Nephron progenitor cell (in vitro differentiated cells): ENCODE measurements at regions not wholly inside any gene's neighbourhood (a gene's known extent, or its start where the extent isn't known, plus 50 kb on each side); places are given as distances from the start of the nearest gene placed in this dataset.
A peak's percentile ranks its signal among the peaks of the same experiment; 100 is the strongest.
"Not testable (repeated sequence)": the region's sequence is repeated elsewhere in the genome, so short reads cannot be mapped to it uniquely, and the experiment has no call there.

Experiments used
- DNase-seq: peaks from one replicate; pipeline ENCODE4 v3.0.0; 2021
- H3K27ac Mint-ChIP-seq: 2 replicates; pipeline ENCODE4 v1.8.0; 2021; ENCODE audit warnings: mild to moderate bottlenecking, moderate library complexity, mixed read lengths
- H3K27me3 Mint-ChIP-seq: 2 replicates; pipeline ENCODE4 v1.8.0; 2021; ENCODE audit warnings: mild to moderate bottlenecking, low read depth, mixed read lengths; ENCODE audit not compliant: poor library complexity
- H3K36me3 Mint-ChIP-seq: 2 replicates; pipeline ENCODE4 v1.8.0; 2021; ENCODE audit warnings: low read depth, mixed read lengths
- H3K4me1 Mint-ChIP-seq: 2 replicates; pipeline ENCODE4 v1.8.0; 2021; ENCODE audit warnings: mixed read lengths
- H3K4me3 Mint-ChIP-seq: 2 replicates; pipeline ENCODE4 v1.8.0; 2021; ENCODE audit warnings: mild to moderate bottlenecking, moderate library complexity, mixed read lengths
- H3K9me3 Mint-ChIP-seq: 2 replicates; pipeline ENCODE4 v1.8.0; 2021; ENCODE audit warnings: mild to moderate bottlenecking, moderate library complexity, mixed read lengths
- TF ChIP-seq, protein P1 (sequence below): fragments of 200-600 bp; sonication (generic); IDR thresholded peaks from 2 replicates; pipeline ENCODE4 v1.5.0; 2021; ENCODE audit warnings: antibody characterized with exemption

GRCh38 chr5:143921525-143922311, 109.8 kb downstream of the HMHB1 start:
- no peak for DNase-seq
- peaks cover 5% of the 10 kb centered on the region for H3K4me1 Mint-ChIP-seq
- no peaks in the 10 kb centered on the region for H3K36me3 Mint-ChIP-seq
- no peak overlapping the region for H3K4me3 Mint-ChIP-seq
- H3K9me3 Mint-ChIP-seq = no peaks in the 10 kb centered on the region
- TF ChIP-seq, protein P1, sequence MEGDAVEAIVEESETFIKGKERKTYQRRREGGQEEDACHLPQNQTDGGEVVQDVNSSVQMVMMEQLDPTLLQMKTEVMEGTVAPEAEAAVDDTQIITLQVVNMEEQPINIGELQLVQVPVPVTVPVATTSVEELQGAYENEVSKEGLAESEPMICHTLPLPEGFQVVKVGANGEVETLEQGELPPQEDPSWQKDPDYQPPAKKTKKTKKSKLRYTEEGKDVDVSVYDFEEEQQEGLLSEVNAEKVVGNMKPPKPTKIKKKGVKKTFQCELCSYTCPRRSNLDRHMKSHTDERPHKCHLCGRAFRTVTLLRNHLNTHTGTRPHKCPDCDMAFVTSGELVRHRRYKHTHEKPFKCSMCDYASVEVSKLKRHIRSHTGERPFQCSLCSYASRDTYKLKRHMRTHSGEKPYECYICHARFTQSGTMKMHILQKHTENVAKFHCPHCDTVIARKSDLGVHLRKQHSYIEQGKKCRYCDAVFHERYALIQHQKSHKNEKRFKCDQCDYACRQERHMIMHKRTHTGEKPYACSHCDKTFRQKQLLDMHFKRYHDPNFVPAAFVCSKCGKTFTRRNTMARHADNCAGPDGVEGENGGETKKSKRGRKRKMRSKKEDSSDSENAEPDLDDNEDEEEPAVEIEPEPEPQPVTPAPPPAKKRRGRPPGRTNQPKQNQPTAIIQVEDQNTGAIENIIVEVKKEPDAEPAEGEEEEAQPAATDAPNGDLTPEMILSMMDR = no peak
- H3K27ac Mint-ChIP-seq = no peak overlapping the region
- no peaks in the 10 kb centered on the region for H3K27me3 Mint-ChIP-seq

DNA sequence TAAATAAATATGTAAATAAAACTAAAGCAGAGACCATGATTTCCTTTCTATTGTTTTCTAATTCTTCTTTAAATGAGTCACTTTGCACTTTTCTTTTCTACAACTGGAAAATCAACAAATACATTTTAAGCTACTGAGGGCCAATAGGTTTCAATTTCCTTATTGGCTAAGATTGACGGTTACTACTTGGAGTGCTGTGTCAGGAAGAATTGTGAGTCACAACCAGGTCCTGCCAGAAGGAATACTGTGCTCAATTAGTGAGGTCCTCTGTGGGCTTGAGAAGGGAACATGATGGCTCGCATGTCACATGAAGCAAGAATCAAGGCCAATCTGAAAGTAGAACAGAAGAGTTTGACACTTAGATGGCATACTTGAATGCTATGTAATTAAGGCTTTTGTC, 110.8 kb downstream of the HMHB1 start:
- peaks cover 2% of the 10 kb centered on the region for H3K9me3 Mint-ChIP-seq
- no peak overlapping the region for H3K4me3 Mint-ChIP-seq
- H3K27ac Mint-ChIP-seq = peak overlapping the region; percentile 52
- H3K4me1 Mint-ChIP-seq = peaks cover 5% of the 10 kb centered on the region
- no peak for DNase-seq
- no peaks in the 10 kb centered on the region for H3K27me3 Mint-ChIP-seq
- TF ChIP-seq, protein P1 = no peak
- no peaks in the 10 kb centered on the region for H3K36me3 Mint-ChIP-seq

DNA sequence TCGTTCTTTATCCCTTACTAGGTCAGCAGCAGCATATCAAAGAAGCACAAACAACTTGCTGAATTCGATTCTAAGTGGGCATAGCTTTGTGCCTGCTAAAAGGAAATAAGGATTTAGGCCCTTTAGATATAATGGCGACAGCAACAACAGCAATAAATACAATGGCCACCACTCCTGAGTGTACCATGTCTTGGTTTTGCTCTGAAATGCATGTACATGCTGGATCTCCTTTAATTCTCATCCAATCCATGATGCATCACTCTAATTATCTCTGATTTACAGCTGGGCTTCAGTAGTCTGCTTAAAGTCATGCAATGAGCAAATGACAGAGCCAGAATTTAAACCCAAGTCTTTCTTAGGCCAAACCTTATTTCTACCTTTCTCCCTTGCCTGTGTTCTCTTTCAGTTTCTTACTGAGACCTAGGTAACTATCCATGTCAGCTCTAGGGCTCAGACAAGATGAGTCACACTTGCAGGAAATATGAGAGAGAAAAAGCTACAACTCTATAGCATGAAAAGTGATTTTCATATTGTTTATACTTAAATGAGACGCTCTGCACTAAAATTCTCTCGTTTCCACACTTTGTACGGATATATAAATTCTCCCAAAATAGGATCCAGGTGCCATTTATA, 111.8 kb downstream of the HMHB1 start:
- TF ChIP-seq, protein P1 = no peak
- no peak overlapping the region for H3K27ac Mint-ChIP-seq
- H3K36me3 Mint-ChIP-seq = no peaks in the 10 kb centered on the region
- H3K27me3 Mint-ChIP-seq = no peaks in the 10 kb centered on the region
- DNase-seq = no peak
- H3K4me3 Mint-ChIP-seq = no peak overlapping the region
- H3K9me3 Mint-ChIP-seq = peaks cover 3% of the 10 kb centered on the region
- peaks cover 5% of the 10 kb centered on the region for H3K4me1 Mint-ChIP-seq

- Mint-ChIP-seq H3K4me1 (peaks cover 5% of the 10 kb centered on the region), H3K9me3 (peaks cover 3% of the 10 kb centered on the region), H3K4me3 (no peak overlapping the region), H3K27ac (no peak overlapping the region), H3K36me3 (no peaks in the 10 kb centered on the region), H3K27me3 (no peaks in the 10 kb centered on the region)
- DNase-seq = no peak
- TF ChIP-seq, protein P1 = no peak
These were observed 112.5 kb downstream of the HMHB1 start for GRCh38 chr5:143924311-143924978.

DNA sequence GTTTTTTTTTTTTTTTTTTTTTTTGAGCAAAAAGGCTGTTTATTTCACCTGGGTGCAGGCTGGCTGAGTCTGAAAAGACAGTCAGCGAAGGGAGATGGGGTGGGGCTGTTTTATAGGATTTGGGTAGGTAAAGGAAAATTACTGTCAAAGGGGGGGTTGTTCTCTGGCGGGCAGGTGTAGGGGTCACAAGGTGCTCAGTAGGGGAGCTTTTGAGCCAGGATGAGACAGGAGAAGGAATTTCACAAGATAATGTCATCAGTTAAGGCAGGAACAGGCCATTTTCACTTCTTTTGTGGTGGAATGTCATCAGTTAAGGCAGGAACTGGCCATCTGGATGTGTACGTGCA, 113.0 kb downstream of the HMHB1 start:
- not testable (repeated sequence) for DNase-seq

DNA sequence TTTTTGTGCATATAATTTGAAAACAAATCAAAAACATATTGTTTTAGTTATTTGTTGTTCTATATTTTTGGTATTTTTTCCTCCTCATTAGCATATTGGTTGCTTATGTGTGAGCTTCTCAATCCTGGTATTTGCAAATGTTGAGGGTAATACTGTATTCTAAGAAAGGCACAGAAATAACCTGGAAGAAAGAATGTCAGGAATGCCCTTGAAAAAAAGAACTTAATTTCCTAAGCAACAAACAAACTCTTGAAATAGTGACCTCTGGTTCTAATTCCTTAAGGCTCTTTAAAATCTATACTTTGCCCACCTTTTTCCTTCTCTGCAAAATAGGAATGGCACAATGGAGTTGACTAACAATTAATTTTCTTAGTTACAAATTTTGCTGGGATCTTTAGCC, 117.5 kb downstream of the HMHB1 start:
- H3K4me3 Mint-ChIP-seq = no peak overlapping the region
- peaks cover 11% of the 10 kb centered on the region for H3K4me1 Mint-ChIP-seq
- TF ChIP-seq, protein P1 = no peak
- no peak overlapping the region for H3K27ac Mint-ChIP-seq
- H3K9me3 Mint-ChIP-seq = peaks cover 6% of the 10 kb centered on the region
- no peak for DNase-seq
- H3K36me3 Mint-ChIP-seq = peaks cover 3% of the 10 kb centered on the region
- peaks cover 13% of the 10 kb centered on the region for H3K27me3 Mint-ChIP-seq

More for the DNA sequence above, 113.0 kb downstream of the HMHB1 start:
- not testable (repeated sequence) for H3K36me3 Mint-ChIP-seq, H3K4me3 Mint-ChIP-seq, H3K27me3 Mint-ChIP-seq, H3K9me3 Mint-ChIP-seq, H3K27ac Mint-ChIP-seq, H3K4me1 Mint-ChIP-seq
